GM18873 (cell line): ENCODE measurements at regions not wholly inside any gene's neighbourhood (a gene's known extent, or its start where the extent isn't known, plus 50 kb on each side); places are given as distances from the start of the nearest gene placed in this dataset.
A peak's percentile ranks its signal among the peaks of the same experiment; 100 is the strongest.

Source experiments
- ATAC-seq: cut with Tn5 transposase; IDR thresholded peaks from one replicate; pipeline ENCODE4 v1.9.1; 2021; ENCODE audit warnings: mild to moderate bottlenecking, moderate library complexity, moderate number of reproducible peaks; ENCODE audit not compliant: unreplicated experiment, low FRiP score

GRCh38 chr6:105824732-105825131 is 261.4 kb upstream of the PRDM1 start:
- peak; percentile 66 for ATAC-seq

- ATAC-seq, result no peak
These were observed 264.4 kb upstream of the PRDM1 start for GRCh38 chr6:105821777-105822176.

- ATAC-seq, result no peak
These were observed 265.1 kb upstream of the PRDM1 start for GRCh38 chr6:105821027-105821426.

- no peak for ATAC-seq
These were observed 266.4 kb upstream of the PRDM1 start for GRCh38 chr6:105819745-105820144.

- no peak for ATAC-seq
These were observed 267.6 kb upstream of the PRDM1 start for GRCh38 chr6:105818505-105818904.

GRCh38 chr6:105817961-105818360 is 268.2 kb upstream of the PRDM1 start:
- no peak for ATAC-seq

GRCh38 chr6:105817370-105817769 is 268.8 kb upstream of the PRDM1 start:
- ATAC-seq, result no peak

- ATAC-seq, result no peak
These were observed 269.3 kb upstream of the PRDM1 start for GRCh38 chr6:105816847-105817246.

GRCh38 chr6:105815661-105816555 is 270.2 kb upstream of the PRDM1 start:
- no peak for ATAC-seq

GRCh38 chr6:105814745-105815536 is 271.2 kb upstream of the PRDM1 start:
- no peak for ATAC-seq

GRCh38 chr6:105810922-105811482 is 275.1 kb upstream of the PRDM1 start:
- ATAC-seq, result no peak

- no peak for ATAC-seq
These were observed 275.8 kb upstream of the PRDM1 start for GRCh38 chr6:105810105-105810921.

GRCh38 chr6:105808571-105808970 is 277.6 kb upstream of the PRDM1 start:
- ATAC-seq, result no peak

GRCh38 chr6:105807905-105808304 is 278.2 kb upstream of the PRDM1 start:
- ATAC-seq, result no peak

GRCh38 chr6:105806486-105806920 is 279.6 kb upstream of the PRDM1 start:
- ATAC-seq, result no peak

GRCh38 chr6:105805501-105806023 is 280.6 kb upstream of the PRDM1 start:
- ATAC-seq, result no peak

GRCh38 chr6:105804424-105804823 is 281.7 kb upstream of the PRDM1 start:
- ATAC-seq, result no peak

GRCh38 chr6:105804000-105804399 is 282.1 kb upstream of the PRDM1 start:
- no peak for ATAC-seq

GRCh38 chr6:105803442-105803841 is 282.7 kb upstream of the PRDM1 start:
- ATAC-seq, result no peak

- ATAC-seq, result no peak
These were observed 283.4 kb upstream of the PRDM1 start for GRCh38 chr6:105802703-105803102.
